NT2/D1 (cell line): ENCODE measurements at regions not wholly inside any gene's neighbourhood (a gene's known extent, or its start where the extent isn't known, plus 50 kb on each side); places are given as distances from the start of the nearest gene placed in this dataset.
"Not testable (repeated sequence)": the region's sequence is repeated elsewhere in the genome, so short reads cannot be mapped to it uniquely, and the experiment has no call there.

ENCODE experiments used
- SUZ12 ChIP-seq: IDR thresholded peaks from 2 replicates; pipeline ENCODE4 v1.6.1; 2011; ENCODE audit not compliant: insufficient read length, insufficient read depth; ENCODE audit errors: extremely low read depth
- YY1 ChIP-seq: IDR thresholded peaks from 2 replicates; pipeline ENCODE4 v1.6.1; 2011; ENCODE audit not compliant: insufficient read length, insufficient read depth
- ZNF274 ChIP-seq: IDR thresholded peaks from 2 replicates; pipeline ENCODE4 v1.6.1; 2011; ENCODE audit warnings: mild to moderate bottlenecking, low read depth, low read length

- TF ChIP-seq YY1, ZNF274, SUZ12: not testable (repeated sequence)
These were observed 1914.8 kb upstream of the RAG2 start for GRCh38 chr11:38512830-38513229.
